IPS DF 6.9 (cell line): ENCODE measurements at regions not wholly inside any gene's neighbourhood (a gene's known extent, or its start where the extent isn't known, plus 50 kb on each side); places are given as distances from the start of the nearest gene placed in this dataset.

Experiments
- DNase-seq: peaks from one replicate; pipeline ENCODE4 v3.0.0-alpha.2; 2013; ENCODE audit warnings: low read depth, low spot score
- H3K27ac ChIP-seq: one replicate; pipeline ENCODE4 v1.5.1; 2013; ENCODE audit warnings: low read length, control low read depth
- H3K27me3 ChIP-seq: 2 replicates; pipeline ENCODE4 v1.6.1; 2013; ENCODE audit warnings: mild to moderate bottlenecking, low read length; ENCODE audit not compliant: control insufficient read depth, insufficient read depth
- H3K36me3 ChIP-seq: 2 replicates; pipeline ENCODE4 v1.6.1; 2013; ENCODE audit warnings: low read length; ENCODE audit not compliant: control insufficient read depth, insufficient read depth
- H3K4me1 ChIP-seq: 2 replicates; pipeline ENCODE4 v1.6.1; 2013; ENCODE audit warnings: low read length; ENCODE audit not compliant: control insufficient read depth, insufficient read depth
- H3K4me3 ChIP-seq: 2 replicates; pipeline ENCODE4 v1.5.1; 2013; ENCODE audit warnings: mild to moderate bottlenecking, low read length
- H3K9me3 ChIP-seq: 2 replicates; pipeline ENCODE4 v1.6.1; 2013; ENCODE audit warnings: low read length, inconsistent platforms; ENCODE audit not compliant: control insufficient read depth, insufficient read depth
- WGBS: extraction: QIAGEN DNeasy Blood & Tissue Kit; methylation state at CpG from one replicate; pipeline ENCODE4 v1.1.7; 2013; ENCODE audit warnings: mixed read lengths, missing lambda C conversion rate; ENCODE audit not compliant: insufficient read length, insufficient coverage; 5-methylcytosine and 5-hydroxymethylcytosine counted together

- peaks cover 3% of the 10 kb centered on the region; the same call in 1 of the 2 replicates for H3K4me1 ChIP-seq
- WGBS, result no CpG with 5 or more reads among the region's 5 CpGs
- DNase-seq, result no peak
- H3K9me3 ChIP-seq, result no peaks in the 10 kb centered on the region
- no peaks in the 10 kb centered on the region for H3K36me3 ChIP-seq
- no peak overlapping the region for H3K27ac ChIP-seq
- H3K27me3 ChIP-seq, result no peaks in the 10 kb centered on the region
- no peak overlapping the region for H3K4me3 ChIP-seq
These were observed 701.5 kb upstream of the MEF2C start for GRCh38 chr5:89584339-89584956.

GRCh38 chr5:89583534-89583933 is 700.5 kb upstream of the MEF2C start:
- Histone ChIP-seq H3K27me3 (no peaks in the 10 kb centered on the region), H3K9me3 (no peaks in the 10 kb centered on the region), H3K4me3 (no peak overlapping the region), H3K36me3 (no peaks in the 10 kb centered on the region), H3K27ac (no peak overlapping the region), H3K4me1 (peaks cover 3% of the 10 kb centered on the region; the same call in 1 of the 2 replicates)
- no peak for DNase-seq

GRCh38 chr5:89582768-89583339 is 699.9 kb upstream of the MEF2C start:
- Histone ChIP-seq H3K27ac (no peak overlapping the region), H3K4me1 (peaks cover 3% of the 10 kb centered on the region; the same call in 1 of the 2 replicates), H3K27me3 (no peaks in the 10 kb centered on the region), H3K36me3 (no peaks in the 10 kb centered on the region), H3K9me3 (no peaks in the 10 kb centered on the region), H3K4me3 (no peak overlapping the region)
- WGBS, result no CpG with 5 or more reads among the region's 1 CpG
- DNase-seq, result no peak

- H3K27me3 ChIP-seq, result no peaks in the 10 kb centered on the region
- H3K27ac ChIP-seq, result no peak overlapping the region
- no peak overlapping the region for H3K4me3 ChIP-seq
- H3K9me3 ChIP-seq, result no peaks in the 10 kb centered on the region
- WGBS, result no CpG with 5 or more reads among the region's 2 CpGs
- no peak for DNase-seq
- H3K36me3 ChIP-seq, result no peaks in the 10 kb centered on the region
- peaks cover 3% of the 10 kb centered on the region; the same call in 1 of the 2 replicates for H3K4me1 ChIP-seq
These were observed 698.0 kb upstream of the MEF2C start for GRCh38 chr5:89580976-89581375.

- DNase-seq, result no peak
- H3K36me3 ChIP-seq, result no peaks in the 10 kb centered on the region
- H3K27ac ChIP-seq, result no peak overlapping the region
- no peaks in the 10 kb centered on the region for H3K27me3 ChIP-seq
- no peaks in the 10 kb centered on the region for H3K9me3 ChIP-seq
- H3K4me3 ChIP-seq, result no peak overlapping the region
- H3K4me1 ChIP-seq, result no peaks in the 10 kb centered on the region
These were observed 692.3 kb upstream of the MEF2C start for GRCh38 chr5:89575319-89575718.

- Histone ChIP-seq H3K27ac (no peak overlapping the region), H3K4me3 (no peak overlapping the region), H3K27me3 (no peaks in the 10 kb centered on the region), H3K4me1 (no peaks in the 10 kb centered on the region), H3K9me3 (no peaks in the 10 kb centered on the region), H3K36me3 (no peaks in the 10 kb centered on the region)
- WGBS, result no CpG with 5 or more reads among the region's 4 CpGs
- DNase-seq, result no peak
These were observed 690.4 kb upstream of the MEF2C start for GRCh38 chr5:89573345-89573744.

- Histone ChIP-seq H3K27ac (no peak overlapping the region), H3K36me3 (no peaks in the 10 kb centered on the region), H3K9me3 (no peaks in the 10 kb centered on the region), H3K27me3 (no peaks in the 10 kb centered on the region), H3K4me3 (no peak overlapping the region), H3K4me1 (no peaks in the 10 kb centered on the region)
- WGBS, result no CpG with 5 or more reads among the region's 2 CpGs
- DNase-seq, result no peak
These were observed 689.7 kb upstream of the MEF2C start for GRCh38 chr5:89572696-89573095.

- Histone ChIP-seq H3K4me3 (no peak overlapping the region), H3K36me3 (no peaks in the 10 kb centered on the region), H3K27ac (no peak overlapping the region), H3K27me3 (no peaks in the 10 kb centered on the region), H3K4me1 (no peaks in the 10 kb centered on the region), H3K9me3 (no peaks in the 10 kb centered on the region)
- DNase-seq, result no peak
- no CpG with 5 or more reads among the region's 2 CpGs for WGBS
These were observed 687.6 kb upstream of the MEF2C start for GRCh38 chr5:89570557-89570956.

GRCh38 chr5:89566340-89566739 is 683.4 kb upstream of the MEF2C start:
- H3K9me3 ChIP-seq, result no peaks in the 10 kb centered on the region
- no CpG with 5 or more reads among the region's 1 CpG for WGBS
- no peaks in the 10 kb centered on the region for H3K36me3 ChIP-seq

GRCh38 chr5:89560696-89561095 is 677.7 kb upstream of the MEF2C start:
- H3K9me3 ChIP-seq, result no peaks in the 10 kb centered on the region
- H3K27me3 ChIP-seq, result no peaks in the 10 kb centered on the region
- H3K4me3 ChIP-seq, result no peak overlapping the region
- no CpG with 5 or more reads among the region's 4 CpGs for WGBS
- DNase-seq, result no peak
- H3K4me1 ChIP-seq, result no peaks in the 10 kb centered on the region
- no peaks in the 10 kb centered on the region for H3K36me3 ChIP-seq
- no peak overlapping the region for H3K27ac ChIP-seq

More at GRCh38 chr5:89566340-89566739, 683.4 kb upstream of the MEF2C start:
- H3K4me3 ChIP-seq, result no peak overlapping the region
- no peaks in the 10 kb centered on the region for H3K4me1 ChIP-seq
- H3K27me3 ChIP-seq, result no peaks in the 10 kb centered on the region
- no peak for DNase-seq
- no peak overlapping the region for H3K27ac ChIP-seq
